Adrenal gland (tissue), 5 donors: ENCODE measurements at regions not wholly inside any gene's neighbourhood (a gene's known extent, or its start where the extent isn't known, plus 50 kb on each side); places are given as distances from the start of the nearest gene placed in this dataset.

Source experiments
- POLR2A ChIP-seq, 2 donors: fragments of 450-650 bp; IDR thresholded peaks; one replicate each; pipeline ENCODE4 v1.6.1; 2017; ENCODE audit warnings: antibody characterized with exemption in 2 of 2, mild to moderate bottlenecking in 2 of 2, moderate library complexity in 1 of 2
- TF ChIP-seq, protein P1 (sequence below), 6 experiments: fragments of 450-650 bp in 4 of 6; fragments of 200-600 bp in 2 of 6; sonication (generic) in 1 of 6; IDR thresholded peaks; 1 replicate in 5 of 6; 2 replicates in 1 of 6; pipeline versions ENCODE4 v1.5.1 to v1.8.0; 2016 to 2021; ENCODE audit warnings: antibody characterized with exemption in 6 of 6, mild to moderate bottlenecking in 2 of 6, moderate library complexity in 1 of 6
- donor health status: DM: no; HTN: no; CAD: no.

DNA sequence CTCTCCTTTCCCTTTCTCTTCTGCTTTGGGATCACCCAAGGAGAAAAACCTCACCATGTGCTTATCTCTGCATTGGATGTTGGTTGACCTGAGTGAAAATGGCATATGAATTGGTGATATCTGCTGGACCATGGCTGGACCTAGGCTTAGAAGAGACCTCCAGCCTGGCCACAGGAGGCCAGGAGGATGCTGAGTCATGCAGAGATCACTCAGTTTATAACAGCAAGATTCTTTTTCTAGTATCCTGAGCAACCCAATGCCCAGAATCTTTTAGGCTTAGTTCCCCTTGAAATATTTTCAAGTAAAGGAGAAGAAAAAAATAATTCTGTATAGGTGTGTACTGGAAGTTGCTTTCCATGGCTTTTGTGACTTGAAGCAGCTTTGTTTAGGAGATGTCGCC lies 236.3 kb downstream of the KLF6 start:
- TF ChIP-seq, protein P1, sequence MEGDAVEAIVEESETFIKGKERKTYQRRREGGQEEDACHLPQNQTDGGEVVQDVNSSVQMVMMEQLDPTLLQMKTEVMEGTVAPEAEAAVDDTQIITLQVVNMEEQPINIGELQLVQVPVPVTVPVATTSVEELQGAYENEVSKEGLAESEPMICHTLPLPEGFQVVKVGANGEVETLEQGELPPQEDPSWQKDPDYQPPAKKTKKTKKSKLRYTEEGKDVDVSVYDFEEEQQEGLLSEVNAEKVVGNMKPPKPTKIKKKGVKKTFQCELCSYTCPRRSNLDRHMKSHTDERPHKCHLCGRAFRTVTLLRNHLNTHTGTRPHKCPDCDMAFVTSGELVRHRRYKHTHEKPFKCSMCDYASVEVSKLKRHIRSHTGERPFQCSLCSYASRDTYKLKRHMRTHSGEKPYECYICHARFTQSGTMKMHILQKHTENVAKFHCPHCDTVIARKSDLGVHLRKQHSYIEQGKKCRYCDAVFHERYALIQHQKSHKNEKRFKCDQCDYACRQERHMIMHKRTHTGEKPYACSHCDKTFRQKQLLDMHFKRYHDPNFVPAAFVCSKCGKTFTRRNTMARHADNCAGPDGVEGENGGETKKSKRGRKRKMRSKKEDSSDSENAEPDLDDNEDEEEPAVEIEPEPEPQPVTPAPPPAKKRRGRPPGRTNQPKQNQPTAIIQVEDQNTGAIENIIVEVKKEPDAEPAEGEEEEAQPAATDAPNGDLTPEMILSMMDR (IDR thresholded peaks at IDR 0.05): no peak
- TF ChIP-seq POLR2A (IDR thresholded peaks at IDR 0.05): no peak
